ENCODE measurements at regions not wholly inside any gene's neighbourhood (a gene's known extent, or its start where the extent isn't known, plus 50 kb on each side); places are given as distances from the start of the nearest gene placed in this dataset.
"Not testable (repeated sequence)": the region's sequence is repeated elsewhere in the genome, so short reads cannot be mapped to it uniquely, and the experiment has no call there.

DNA sequence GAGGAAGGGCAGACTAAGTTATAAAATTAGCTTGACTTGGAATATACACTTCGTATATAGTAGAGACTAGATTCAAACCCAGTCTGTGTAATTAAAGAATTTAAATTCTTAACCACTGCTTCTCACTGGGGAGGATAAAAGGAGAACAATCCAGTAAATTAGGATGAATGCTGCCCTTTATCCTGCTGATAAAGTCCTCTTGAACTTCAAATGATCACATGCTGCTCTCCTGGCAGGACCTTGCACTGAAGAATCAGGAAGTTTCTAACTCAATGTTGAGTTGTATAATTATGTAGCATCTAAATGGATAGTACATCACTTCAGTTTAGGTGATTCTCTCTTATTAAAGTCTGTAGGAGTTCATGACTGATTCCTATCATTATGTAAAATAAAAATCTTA, 1179.7 kb downstream of the DSC3 start:
- CTCF ChIA-PET, result interaction anchor here (1.2 kb wide), 1 partner anchor 9 kb away, joined by 3 read pairs; no protein-coding TSS in a partner anchor
- no peaks in the 10 kb centered on the region for H3K36me3 Mint-ChIP-seq (ENCODE audit: low read depth)
- intact Hi-C loops (cut with micrococcal nuclease), result no loop called here
- peaks cover 2% of the 10 kb centered on the region for H3K9me3 Mint-ChIP-seq
- H3K4me3 Mint-ChIP-seq, result no peak overlapping the region
- H3K27me3 Mint-ChIP-seq (ENCODE audit: low read depth), result no peaks in the 10 kb centered on the region
- DNase-seq, result no peak
- H3K4me1 Mint-ChIP-seq (ENCODE audit: low read depth), result no peaks in the 10 kb centered on the region
- no peak overlapping the region for H3K27ac Mint-ChIP-seq

DNA sequence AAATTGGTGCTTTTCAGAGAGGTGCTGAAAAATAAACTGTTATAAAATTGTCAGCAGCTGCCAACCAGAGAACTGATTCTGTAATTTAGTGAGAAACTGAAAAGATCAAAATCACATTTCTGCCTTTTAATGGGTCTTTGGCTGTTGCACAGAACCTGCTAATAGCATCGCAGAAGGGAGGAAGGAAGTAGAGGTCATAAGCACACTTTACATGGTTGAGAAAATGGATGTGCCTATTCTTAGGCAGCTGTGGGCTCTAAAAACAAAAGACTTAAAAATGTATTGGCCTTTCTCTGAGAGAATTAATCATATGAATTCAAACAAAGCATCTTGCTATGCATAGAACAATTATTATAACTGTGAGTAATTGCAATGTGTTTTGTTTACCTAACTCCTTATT, 1186.9 kb downstream of the DSC3 start:
- Mint-ChIP-seq H3K27me3 (ENCODE audit: low read depth) (no peaks in the 10 kb centered on the region), H3K4me1 (ENCODE audit: low read depth) (no peaks in the 10 kb centered on the region), H3K9me3 (peaks cover 5% of the 10 kb centered on the region), H3K27ac (no peak overlapping the region), H3K4me3 (no peak overlapping the region), H3K36me3 (ENCODE audit: low read depth) (no peaks in the 10 kb centered on the region)
- CTCF ChIA-PET, result no interaction called here
- intact Hi-C loops (cut with micrococcal nuclease), result no loop called here
- DNase-seq, result no peak

DNA sequence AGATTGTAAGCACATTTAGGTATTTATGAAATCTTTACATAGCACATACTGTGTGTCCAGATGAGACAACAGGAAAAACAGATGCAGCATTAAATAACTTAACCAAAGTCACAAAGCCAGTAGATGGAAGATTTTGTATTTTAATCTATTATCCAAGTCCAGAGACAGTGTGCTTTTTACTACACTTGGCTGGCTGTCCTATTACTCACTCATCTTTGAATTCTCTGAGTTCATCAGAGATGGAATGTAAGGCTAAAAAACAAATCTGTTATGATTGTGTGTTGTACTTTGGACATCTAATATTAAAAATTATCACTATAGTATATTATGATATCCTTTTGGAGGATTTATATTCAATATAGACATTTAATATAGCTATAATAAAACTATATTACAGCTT, 1189.4 kb downstream of the DSC3 start:
- peaks cover 3% of the 10 kb centered on the region for H3K9me3 Mint-ChIP-seq
- no peaks in the 10 kb centered on the region for H3K4me1 Mint-ChIP-seq (ENCODE audit: low read depth)
- DNase-seq, result no peak
- intact Hi-C loops (cut with micrococcal nuclease), result no loop called here
- H3K27ac Mint-ChIP-seq, result no peak overlapping the region
- no peaks in the 10 kb centered on the region for H3K27me3 Mint-ChIP-seq (ENCODE audit: low read depth)
- no peaks in the 10 kb centered on the region for H3K36me3 Mint-ChIP-seq (ENCODE audit: low read depth)
- no peak overlapping the region for H3K4me3 Mint-ChIP-seq
- CTCF ChIA-PET, result no interaction called here

DNA sequence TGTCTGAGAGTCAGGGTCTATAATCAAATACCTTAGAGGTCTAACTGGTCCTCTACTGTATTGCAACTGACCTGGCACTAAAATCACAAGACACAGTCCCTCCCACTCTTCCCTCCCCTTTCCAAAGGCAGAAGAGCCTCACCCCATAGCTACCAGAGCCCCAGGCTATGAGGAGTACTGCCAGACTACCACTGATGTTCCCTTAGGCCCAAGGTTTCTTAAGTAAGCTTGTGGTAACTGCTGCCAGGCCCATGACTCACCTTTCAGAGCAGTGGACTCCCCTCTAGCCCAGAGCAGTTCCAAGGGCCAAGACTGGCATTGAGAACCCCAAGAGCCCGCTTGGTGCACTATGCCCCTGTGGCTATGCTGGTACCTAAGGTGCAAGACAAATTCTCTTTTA, 1193.4 kb downstream of the DSC3 start:
- Mint-ChIP-seq H3K27ac (no peak overlapping the region), H3K36me3 (ENCODE audit: low read depth) (no peaks in the 10 kb centered on the region), H3K27me3 (ENCODE audit: low read depth) (no peaks in the 10 kb centered on the region), H3K4me3 (no peak overlapping the region), H3K9me3 (peaks cover 6% of the 10 kb centered on the region), H3K4me1 (ENCODE audit: low read depth) (no peaks in the 10 kb centered on the region)
- intact Hi-C loops (cut with micrococcal nuclease), result no loop called here
- CTCF ChIA-PET, result no interaction called here
- DNase-seq, result no peak

DNA sequence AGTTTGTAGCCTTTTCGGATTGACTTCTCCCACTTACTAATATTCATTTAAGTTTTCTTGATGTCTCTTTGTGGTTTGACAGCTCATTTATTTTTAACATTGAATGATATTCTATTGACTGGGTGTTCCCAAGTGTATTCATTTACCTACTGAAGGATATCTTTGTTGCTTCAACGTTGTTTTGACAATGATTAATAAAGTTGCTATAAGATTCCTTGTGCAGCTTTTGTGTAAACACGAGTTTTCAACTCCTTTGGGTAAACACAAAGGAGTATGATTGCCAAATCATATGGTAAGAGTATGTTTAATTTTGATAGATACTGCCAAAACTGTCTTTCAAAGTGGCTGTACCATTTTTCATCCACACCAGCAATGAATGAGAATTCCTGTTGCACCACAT, 1200.9 kb downstream of the DSC3 start:
- intact Hi-C loops (cut with micrococcal nuclease), result no loop called here
- CTCF ChIA-PET, result no interaction called here
- H3K9me3 Mint-ChIP-seq, result peaks cover 16% of the 10 kb centered on the region
- no peaks in the 10 kb centered on the region for H3K36me3 Mint-ChIP-seq (ENCODE audit: low read depth)
- no peak for DNase-seq
- H3K4me1 Mint-ChIP-seq (ENCODE audit: low read depth), result no peaks in the 10 kb centered on the region
- H3K4me3 Mint-ChIP-seq, result no peak overlapping the region
- H3K27me3 Mint-ChIP-seq (ENCODE audit: low read depth), result no peaks in the 10 kb centered on the region
- no peak overlapping the region for H3K27ac Mint-ChIP-seq

DNA sequence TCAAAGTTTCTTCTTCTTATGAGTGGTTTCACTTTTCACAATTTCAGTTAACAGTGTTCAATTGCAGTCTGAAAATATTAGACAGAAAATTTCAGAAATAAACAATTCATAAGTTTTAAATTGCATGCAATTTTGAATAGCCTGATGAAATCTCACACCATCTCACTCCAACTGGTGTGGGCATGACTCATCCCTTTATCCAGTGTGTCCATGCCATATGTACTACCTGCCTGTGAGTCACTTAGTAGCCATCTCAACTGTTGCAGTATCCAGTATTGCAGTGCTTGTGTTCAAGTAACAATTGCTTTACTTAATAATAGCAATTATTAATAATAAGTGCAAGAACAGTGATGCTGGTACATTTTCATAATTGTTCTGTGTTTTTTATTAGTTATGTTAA, 1202.5 kb downstream of the DSC3 start:
- CTCF ChIA-PET, result no interaction called here
- Mint-ChIP-seq H3K36me3 (ENCODE audit: low read depth) (no peaks in the 10 kb centered on the region), H3K27me3 (ENCODE audit: low read depth) (no peaks in the 10 kb centered on the region), H3K9me3 (peaks cover 16% of the 10 kb centered on the region), H3K4me3 (no peak overlapping the region), H3K4me1 (ENCODE audit: low read depth) (no peaks in the 10 kb centered on the region), H3K27ac (no peak overlapping the region)
- intact Hi-C loops (cut with micrococcal nuclease), result no loop called here
- DNase-seq, result no peak

DNA sequence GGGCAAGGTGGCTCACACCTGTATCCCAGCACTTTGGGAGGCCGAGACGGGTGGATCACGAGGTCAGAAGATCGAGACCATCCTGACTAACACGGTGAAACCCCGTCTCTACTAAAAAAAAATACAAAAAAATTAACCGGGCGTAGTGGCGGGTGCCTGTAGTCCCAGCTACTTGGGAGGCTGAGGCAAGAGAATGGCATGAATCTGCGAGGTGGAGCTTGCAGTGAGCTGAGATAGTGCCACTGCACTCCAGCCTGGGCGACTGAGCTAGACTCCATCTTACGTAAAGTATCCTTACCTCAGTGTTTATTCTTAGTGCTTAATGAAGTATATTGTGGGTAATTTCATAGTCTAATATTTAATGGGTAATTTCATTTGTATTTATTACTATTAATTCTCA, 1203.6 kb downstream of the DSC3 start:
- H3K27ac Mint-ChIP-seq; H3K27me3 Mint-ChIP-seq (ENCODE audit: low read depth); DNase-seq; CTCF ChIA-PET; H3K4me1 Mint-ChIP-seq (ENCODE audit: low read depth); H3K36me3 Mint-ChIP-seq (ENCODE audit: low read depth); intact Hi-C loops (cut with micrococcal nuclease); H3K4me3 Mint-ChIP-seq: not testable (repeated sequence)
- peaks cover 15% of the 10 kb centered on the region for H3K9me3 Mint-ChIP-seq

DNA sequence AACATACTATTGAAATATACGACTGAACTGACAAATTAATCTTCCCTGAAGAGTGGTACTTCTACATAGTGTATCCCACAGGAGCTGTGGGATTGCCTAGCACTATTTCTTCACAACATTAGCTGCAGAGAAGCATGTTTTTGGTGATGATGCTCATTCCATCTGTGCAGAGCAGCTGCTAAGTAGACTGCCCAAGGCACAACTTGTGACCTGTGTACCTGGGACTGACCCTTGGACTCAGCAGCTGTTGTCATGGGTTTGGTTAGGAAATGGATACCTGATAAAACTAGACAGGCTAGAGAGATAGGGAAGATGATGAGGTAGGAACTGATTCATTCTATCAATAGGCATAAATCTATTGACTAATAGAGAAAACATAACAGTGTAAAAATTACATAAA, 1204.0 kb downstream of the DSC3 start:
- CTCF ChIA-PET, result no interaction called here
- Mint-ChIP-seq H3K4me3 (no peak overlapping the region), H3K27ac (no peak overlapping the region), H3K36me3 (ENCODE audit: low read depth) (no peaks in the 10 kb centered on the region), H3K9me3 (peaks cover 17% of the 10 kb centered on the region), H3K4me1 (ENCODE audit: low read depth) (no peaks in the 10 kb centered on the region), H3K27me3 (ENCODE audit: low read depth) (no peaks in the 10 kb centered on the region)
- no peak for DNase-seq
- intact Hi-C loops (cut with micrococcal nuclease), result no loop called here

DNA sequence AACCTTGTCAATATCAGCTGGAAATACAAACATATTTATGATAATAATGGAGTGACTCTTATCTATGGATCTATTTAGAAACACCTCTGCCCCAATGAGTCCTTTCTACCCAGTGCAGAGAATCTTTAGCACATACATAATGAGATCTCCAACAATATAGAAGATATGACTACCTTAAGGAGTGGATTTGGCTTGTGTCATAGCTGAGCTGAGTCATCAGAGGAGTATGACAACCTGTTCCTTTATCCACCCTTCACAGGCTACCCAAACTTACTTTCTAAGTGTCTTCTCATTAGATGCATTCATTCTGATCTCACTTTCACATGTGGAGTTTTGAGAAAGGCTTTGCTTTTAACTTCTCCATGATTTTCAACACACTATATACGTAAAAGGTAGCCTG, 1218.9 kb downstream of the DSC3 start:
- intact Hi-C loops (cut with micrococcal nuclease), result no loop called here
- Mint-ChIP-seq H3K36me3 (ENCODE audit: low read depth) (no peaks in the 10 kb centered on the region), H3K4me1 (ENCODE audit: low read depth) (no peaks in the 10 kb centered on the region), H3K4me3 (no peak overlapping the region), H3K27ac (no peak overlapping the region), H3K27me3 (ENCODE audit: low read depth) (no peaks in the 10 kb centered on the region), H3K9me3 (peaks cover 9% of the 10 kb centered on the region)
- DNase-seq, result no peak
- CTCF ChIA-PET, result no interaction called here

DNA sequence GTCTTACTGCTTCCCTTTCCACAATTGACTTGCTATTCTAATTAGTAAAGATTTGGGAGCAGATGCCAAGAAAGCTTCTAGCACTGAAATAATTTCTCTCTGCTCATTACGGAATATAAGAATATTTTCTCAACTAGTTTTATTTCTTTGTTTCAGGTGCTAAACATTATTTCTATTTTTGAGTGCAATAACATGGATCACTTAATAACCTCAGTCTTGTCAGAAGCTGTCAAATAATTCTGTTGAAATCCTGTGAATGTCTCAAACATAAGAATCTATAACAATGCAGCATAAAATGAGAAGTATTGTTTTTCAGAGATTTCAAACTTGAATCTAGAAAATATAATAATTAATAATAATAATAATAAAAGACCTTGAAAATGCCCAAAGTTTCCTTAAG, 1221.0 kb downstream of the DSC3 start:
- intact Hi-C loops (cut with micrococcal nuclease), result no loop called here
- H3K36me3 Mint-ChIP-seq (ENCODE audit: low read depth), result no peaks in the 10 kb centered on the region
- peaks cover 13% of the 10 kb centered on the region for H3K9me3 Mint-ChIP-seq
- no peaks in the 10 kb centered on the region for H3K27me3 Mint-ChIP-seq (ENCODE audit: low read depth)
- no peaks in the 10 kb centered on the region for H3K4me1 Mint-ChIP-seq (ENCODE audit: low read depth)
- no peak overlapping the region for H3K4me3 Mint-ChIP-seq
- CTCF ChIA-PET, result no interaction called here
- no peak for DNase-seq
- H3K27ac Mint-ChIP-seq, result no peak overlapping the region

DNA sequence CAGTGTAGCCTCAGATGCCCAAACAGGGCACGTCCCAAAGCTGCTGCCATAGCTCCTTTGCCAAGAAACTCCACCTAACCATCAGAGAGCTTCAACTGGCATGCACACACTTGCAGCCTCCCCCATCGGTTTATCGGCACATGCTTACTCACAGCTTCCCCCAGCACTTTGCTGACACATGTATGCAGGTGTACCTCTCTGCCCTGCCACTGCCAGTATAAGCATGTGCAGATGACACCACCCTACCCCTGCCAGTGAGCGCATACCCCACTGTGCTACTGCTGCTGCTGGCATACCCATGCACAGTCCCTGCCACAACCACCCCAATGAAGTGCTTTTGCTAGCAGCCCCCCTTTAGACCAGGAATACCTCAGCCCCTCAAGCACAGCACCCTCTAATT, 1231.0 kb downstream of the DSC3 start:
- no peak overlapping the region for H3K4me3 Mint-ChIP-seq
- DNase-seq, result no peak
- no peak overlapping the region for H3K27ac Mint-ChIP-seq
- H3K9me3 Mint-ChIP-seq, result peaks cover 28% of the 10 kb centered on the region
- no peaks in the 10 kb centered on the region for H3K36me3 Mint-ChIP-seq (ENCODE audit: low read depth)
- CTCF ChIA-PET, result no interaction called here
- no peaks in the 10 kb centered on the region for H3K27me3 Mint-ChIP-seq (ENCODE audit: low read depth)
- intact Hi-C loops (cut with micrococcal nuclease), result no loop called here
- no peaks in the 10 kb centered on the region for H3K4me1 Mint-ChIP-seq (ENCODE audit: low read depth)

DNA sequence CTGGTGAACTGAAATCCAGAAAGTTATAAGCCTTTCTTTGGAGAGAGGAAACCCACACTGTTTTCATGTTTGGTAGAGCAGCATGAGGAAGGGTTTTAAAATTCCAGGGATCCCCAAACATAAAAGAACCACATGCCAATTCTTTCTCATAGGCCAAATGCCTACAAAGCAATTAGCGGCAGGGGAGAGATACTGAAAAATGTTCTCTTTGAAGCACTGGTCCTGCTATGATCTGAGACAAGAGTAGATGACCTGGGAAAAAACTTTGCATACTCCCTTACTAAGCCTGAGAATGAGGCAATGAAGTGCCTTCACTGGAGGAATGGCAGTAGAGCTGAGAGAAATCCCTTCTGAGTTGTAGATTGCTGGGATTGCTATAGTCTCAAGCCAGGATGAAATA, 1261.7 kb downstream of the DSC3 start:
- no peaks in the 10 kb centered on the region for H3K4me1 Mint-ChIP-seq (ENCODE audit: low read depth)
- no peaks in the 10 kb centered on the region for H3K27me3 Mint-ChIP-seq (ENCODE audit: low read depth)
- H3K27ac Mint-ChIP-seq, result no peak overlapping the region
- intact Hi-C loops (cut with micrococcal nuclease), result no loop called here
- CTCF ChIA-PET, result no interaction called here
- no peak for DNase-seq
- H3K9me3 Mint-ChIP-seq, result peaks cover 3% of the 10 kb centered on the region
- H3K4me3 Mint-ChIP-seq, result no peak overlapping the region
- no peaks in the 10 kb centered on the region for H3K36me3 Mint-ChIP-seq (ENCODE audit: low read depth)

DNA sequence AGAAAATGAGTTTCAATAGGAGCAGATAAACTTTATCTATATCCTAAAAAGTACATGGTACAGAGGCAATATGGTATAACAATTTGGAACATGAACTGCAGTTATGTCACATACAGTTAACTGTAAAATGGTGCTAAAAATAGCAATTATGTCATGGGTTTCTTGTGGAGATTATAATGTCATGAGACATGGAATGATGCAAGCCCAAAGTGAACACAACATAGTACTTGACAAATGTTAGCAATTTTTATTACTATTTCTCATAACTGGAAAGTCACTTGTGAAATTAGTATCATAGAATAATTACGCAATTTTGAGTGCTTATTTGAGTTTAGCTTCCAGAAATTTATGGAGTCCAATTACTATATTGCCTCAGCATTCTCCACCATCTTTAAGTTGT, 1263.4 kb downstream of the DSC3 start:
- Mint-ChIP-seq H3K36me3 (ENCODE audit: low read depth) (no peaks in the 10 kb centered on the region), H3K27me3 (ENCODE audit: low read depth) (no peaks in the 10 kb centered on the region), H3K9me3 (peaks cover 3% of the 10 kb centered on the region), H3K27ac (no peak overlapping the region), H3K4me3 (no peak overlapping the region), H3K4me1 (ENCODE audit: low read depth) (no peaks in the 10 kb centered on the region)
- intact Hi-C loops (cut with micrococcal nuclease), result no loop called here
- CTCF ChIA-PET, result no interaction called here
- DNase-seq, result no peak

DNA sequence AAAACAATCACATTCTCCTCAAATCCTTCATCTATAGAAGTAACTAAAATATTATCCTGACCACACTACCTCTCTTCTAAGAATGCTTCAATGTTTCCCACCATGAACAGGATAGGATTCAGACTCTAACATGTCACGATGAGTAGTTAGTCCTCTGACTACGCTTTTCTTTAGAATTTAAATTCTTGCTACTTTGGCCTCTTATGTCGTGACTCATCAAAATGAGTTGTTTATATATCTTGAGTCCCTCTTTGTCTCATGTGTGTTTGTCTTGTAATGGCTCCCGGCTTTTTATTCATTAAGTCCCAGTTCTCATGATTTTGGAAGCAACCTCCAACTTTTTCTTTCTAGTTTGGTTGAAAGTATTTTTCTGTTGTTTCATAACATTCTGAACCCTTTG, 1289.2 kb downstream of the DSC3 start:
- CTCF ChIA-PET, result no interaction called here
- Mint-ChIP-seq H3K9me3 (peaks cover 19% of the 10 kb centered on the region), H3K36me3 (ENCODE audit: low read depth) (no peaks in the 10 kb centered on the region), H3K27me3 (ENCODE audit: low read depth) (no peaks in the 10 kb centered on the region), H3K4me1 (ENCODE audit: low read depth) (no peaks in the 10 kb centered on the region), H3K27ac (no peak overlapping the region), H3K4me3 (no peak overlapping the region)
- intact Hi-C loops (cut with micrococcal nuclease), result no loop called here
- no peak for DNase-seq

Data from activated naive CD4-positive, alpha-beta T cell treated with anti-CD3 and anti-CD28 coated beads for 36 hours (primary cell).